ENCODE measurements at regions not wholly inside any gene's neighbourhood (a gene's known extent, or its start where the extent isn't known, plus 50 kb on each side); places are given as distances from the start of the nearest gene placed in this dataset.

GRCh38 chr15:100703671-100704070 is 101.3 kb downstream of the ASB7 start:
- no peaks in the 10 kb centered on the region for H3K9me1 ChIP-seq (ENCODE audit: control insufficient read depth, insufficient read depth, low read length)
- no peaks in the 10 kb centered on the region for H4K20me1 ChIP-seq (replicated peaks; ENCODE audit: control insufficient read depth, insufficient read depth, low read length)
- no peak overlapping the region for H3K4me2 ChIP-seq (ENCODE audit: insufficient read depth, low read length)
- H3K9me3 ChIP-seq (replicated peaks; ENCODE audit: control insufficient read depth, insufficient read depth, low read depth, low read length): no peaks in the 10 kb centered on the region
- POLR2A ChIA-PET: no interaction called here
- intact Hi-C loops (cut with micrococcal nuclease) (no loop called here), in situ Hi-C loops (cut with MboI) (no loop called here)
- H3K36me3 ChIP-seq (ENCODE audit: control insufficient read depth, insufficient read depth, low read length): no peaks in the 10 kb centered on the region
- H3K79me2 ChIP-seq (ENCODE audit: control insufficient read depth, insufficient read depth, low read length): no peaks in the 10 kb centered on the region
- no peak overlapping the region for H3K4me3 ChIP-seq
- 0% methylated on average over 9 of the region's 10 CpGs for WGBS (ENCODE audit: insufficient coverage, low coverage, missing lambda C conversion rate)
- CTCF ChIA-PET (ENCODE audit: low intra/inter-chr PET ratio): no interaction called here
- no peak for DNase-seq (ENCODE audit: extremely low read depth in 1 of 4, low spot score in 3 of 4)
- ATAC-seq: no peak
- peaks cover 0 to 14% of the 10 kb centered on the region in 2 experiments; a peak in 2 of 5 replicates for H3K27me3 ChIP-seq (ENCODE audit: control insufficient read depth in 2 of 2, insufficient read depth in 2 of 2, low read length in 2 of 2)
- no peak overlapping the region for H2AFZ ChIP-seq (ENCODE audit: low read depth, low read length)
- H3K27ac ChIP-seq (ENCODE audit: extremely low read depth, low read depth, low read length): no peak overlapping the region
- H3K4me1 ChIP-seq (replicated peaks in 1 of 2; ENCODE audit: control insufficient read depth in 2 of 2, insufficient read depth in 2 of 2, low read length in 2 of 2): no peaks in the 10 kb centered on the region
- H3K9ac ChIP-seq (ENCODE audit: insufficient read depth in 1 of 2, low read depth in 2 of 2, low read length in 2 of 2): no peak overlapping the region
- no TSS peak for BruUV-seq (replicated peaks)
- FAIRE-seq: no peak
- TF ChIP-seq MBD2 (IDR thresholded peaks at IDR 0.05; ENCODE audit: borderline replicate concordance, low read depth) (no peak), E2F8 (IDR thresholded peaks at IDR 0.05; ENCODE audit: low read depth, partially characterized antibody) (no peak), ZBTB43 (CRISPR knock-in tag; IDR thresholded peaks at IDR 0.05) (no peak), AFF4 (CRISPR knock-in tag; IDR thresholded peaks at IDR 0.05) (no peak), ZNF263 (CRISPR knock-in tag; IDR thresholded peaks at IDR 0.05; ENCODE audit: borderline replicate concordance) (no peak), SMAD1 (IDR thresholded peaks at IDR 0.05; ENCODE audit: low read depth, low read length, partially characterized antibody) (no peak), ZMIZ1 (IDR thresholded peaks at IDR 0.05; ENCODE audit: low read depth in 2 of 2, low read length in 2 of 2) (no peak), ZNF584 (CRISPR knock-in tag; IDR thresholded peaks at IDR 0.05; ENCODE audit: low read depth) (no peak), MIER1 (IDR thresholded peaks at IDR 0.05; ENCODE audit: low read depth) (no peak)

All from K562 (cell line).